Muscle of back (tissue), 3 donors: ENCODE measurements at regions not wholly inside any gene's neighbourhood (a gene's known extent, or its start where the extent isn't known, plus 50 kb on each side); places are given as distances from the start of the nearest gene placed in this dataset.

ENCODE experiments used
- DNase-seq, 3 donors: peaks; one replicate each; pipeline versions ENCODE4 v3.0.0 to v3.0.0-alpha.2; 2013

DNA sequence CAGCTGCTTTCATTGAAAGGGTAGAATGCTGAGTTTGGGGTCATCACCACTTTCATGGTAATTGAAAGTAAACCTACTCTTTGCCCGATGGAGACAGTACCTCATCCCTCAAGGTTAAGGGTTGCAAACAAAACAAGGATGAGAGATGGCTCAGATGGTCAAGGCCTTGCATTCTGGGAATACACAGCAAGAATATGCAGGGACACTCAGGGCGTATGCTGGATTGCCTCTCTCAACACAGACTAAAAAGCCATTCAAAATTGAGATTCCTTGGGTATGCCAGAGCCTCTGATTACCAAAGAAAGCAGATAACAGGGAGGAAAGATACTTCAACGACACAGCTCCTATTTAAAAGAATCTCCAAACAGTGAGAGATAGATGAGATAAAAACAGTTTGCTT lies 310.4 kb downstream of the ARAP2 start:
- DNase-seq: peak in 1 of 3 donors; percentile 3

DNA sequence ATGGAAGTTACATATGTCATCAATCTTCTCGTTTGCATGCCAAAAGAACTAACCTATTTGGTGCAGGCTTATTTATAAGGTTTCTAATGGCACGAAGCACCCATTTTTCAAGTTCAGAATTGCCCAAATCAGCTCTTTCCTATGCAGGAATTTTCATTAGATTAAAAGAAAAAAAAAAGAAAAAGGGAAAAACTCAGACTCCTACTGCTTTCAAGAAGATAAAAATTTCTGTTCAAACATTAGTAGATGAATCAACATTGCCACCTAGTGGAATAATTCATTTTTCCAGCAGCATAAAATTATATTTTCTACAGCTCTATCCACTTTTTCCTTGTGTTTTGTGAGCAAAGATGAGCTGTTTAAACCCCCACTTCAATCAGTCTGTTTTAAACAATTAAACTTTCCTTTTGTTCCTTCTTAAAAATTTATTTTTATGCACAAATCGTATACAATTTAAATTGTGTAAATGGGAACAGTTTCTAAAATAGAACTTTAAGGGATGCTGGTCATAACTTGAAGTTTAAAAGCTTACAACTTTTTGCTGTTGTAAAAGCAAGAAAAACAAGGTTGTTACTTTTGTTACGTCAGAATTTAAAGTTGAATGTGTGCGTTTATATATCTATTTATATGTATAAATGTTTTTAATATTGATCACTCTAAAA lies 309.9 kb downstream of the ARAP2 start:
- peak; percentile 38 to 71 (median 55) for DNase-seq

DNA sequence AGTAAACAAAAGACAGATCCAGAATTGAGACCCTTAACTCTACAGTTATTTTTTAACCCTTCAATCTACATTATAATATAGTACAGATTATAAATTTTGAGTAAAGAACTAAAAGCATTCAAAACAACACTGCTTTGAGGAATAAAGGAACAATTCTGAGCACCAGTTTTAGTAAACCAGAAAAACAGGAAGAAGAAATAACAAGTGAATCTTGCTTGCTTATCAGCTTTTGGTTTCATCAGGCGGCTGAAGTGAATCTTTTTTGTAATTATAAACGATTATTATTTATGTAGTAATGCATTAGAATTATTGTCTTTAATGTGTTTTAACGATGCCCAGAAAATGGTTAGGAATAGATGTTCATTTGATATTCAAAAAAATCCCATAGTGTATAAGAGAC lies 305.4 kb downstream of the ARAP2 start:
- DNase-seq: no peak

DNA sequence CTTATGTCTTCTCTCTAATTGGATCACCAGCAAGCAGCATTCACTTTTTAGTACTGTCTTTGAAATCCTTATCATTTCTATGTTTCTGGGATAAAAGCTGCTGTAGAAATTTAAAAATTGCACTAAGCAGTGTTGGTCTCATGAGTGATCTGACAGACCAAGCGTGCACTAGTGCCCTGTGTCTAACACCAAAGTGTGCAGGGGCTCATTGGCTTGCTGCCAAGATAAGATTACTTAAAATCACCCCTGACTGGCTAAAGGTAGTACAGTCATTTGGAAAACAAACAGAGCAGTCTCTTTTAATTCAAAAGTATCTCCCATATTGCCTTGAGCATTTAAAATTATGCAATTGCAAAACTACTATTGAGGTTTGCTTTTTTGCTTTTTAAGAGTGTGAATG lies 304.6 kb downstream of the ARAP2 start:
- DNase-seq: no peak

DNA sequence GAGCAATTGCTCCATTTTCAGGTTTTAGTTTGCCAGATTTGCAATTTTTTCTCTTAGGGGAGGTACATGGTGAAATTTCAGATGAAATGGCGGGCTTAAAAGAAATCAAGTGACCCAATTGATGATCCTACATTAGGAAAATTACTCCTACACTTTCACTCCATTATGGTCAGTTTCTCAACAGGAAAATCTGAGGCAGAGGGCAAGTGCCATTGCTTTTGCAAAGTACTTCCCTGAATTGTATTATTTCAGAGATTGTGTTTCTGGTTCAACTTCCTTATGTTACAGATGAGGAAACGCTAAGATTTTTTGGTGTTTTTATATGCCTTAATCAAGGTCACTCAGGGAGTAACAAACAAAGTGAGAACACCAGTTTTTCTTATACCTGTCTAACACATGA lies 302.2 kb downstream of the ARAP2 start:
- DNase-seq: no peak

DNA sequence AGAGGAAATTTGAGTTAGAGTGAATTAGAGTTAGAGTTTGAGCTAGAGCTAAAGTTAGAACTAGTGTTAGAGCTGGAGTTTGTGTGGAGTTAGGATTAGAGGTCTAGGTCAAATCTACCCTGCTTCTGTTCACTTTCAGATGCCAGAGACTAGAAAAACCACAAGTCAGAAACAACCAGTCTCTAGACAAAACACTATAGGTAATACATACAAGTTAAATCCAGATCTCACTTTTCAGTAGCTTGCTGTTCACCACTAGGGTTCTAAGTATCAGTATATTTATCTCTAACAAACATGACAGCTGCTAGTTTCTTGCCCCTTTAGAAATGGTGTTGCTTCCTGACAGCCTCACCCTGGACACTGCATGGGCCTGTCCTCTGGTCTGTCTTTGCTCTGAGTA lies 300.7 kb downstream of the ARAP2 start:
- DNase-seq: no peak

DNA sequence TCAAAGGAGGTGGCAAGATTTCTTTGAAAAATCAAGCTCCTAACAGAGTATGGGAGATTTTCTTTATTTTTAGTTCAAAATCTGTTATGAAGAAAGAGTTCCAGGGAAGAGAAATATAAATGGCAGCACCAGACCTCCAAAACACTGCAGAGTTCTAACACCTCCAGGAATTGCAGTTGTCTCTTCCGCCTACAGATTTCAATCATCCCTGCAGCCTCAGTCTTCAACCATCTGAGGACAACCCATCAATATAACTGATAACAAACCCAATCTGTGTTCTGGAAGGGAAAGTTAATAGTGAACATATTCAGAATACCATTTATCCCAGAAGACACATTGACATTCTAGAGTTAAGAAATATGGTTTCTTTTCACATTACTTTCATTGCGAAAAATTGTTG lies 296.1 kb downstream of the ARAP2 start:
- no peak for DNase-seq

DNA sequence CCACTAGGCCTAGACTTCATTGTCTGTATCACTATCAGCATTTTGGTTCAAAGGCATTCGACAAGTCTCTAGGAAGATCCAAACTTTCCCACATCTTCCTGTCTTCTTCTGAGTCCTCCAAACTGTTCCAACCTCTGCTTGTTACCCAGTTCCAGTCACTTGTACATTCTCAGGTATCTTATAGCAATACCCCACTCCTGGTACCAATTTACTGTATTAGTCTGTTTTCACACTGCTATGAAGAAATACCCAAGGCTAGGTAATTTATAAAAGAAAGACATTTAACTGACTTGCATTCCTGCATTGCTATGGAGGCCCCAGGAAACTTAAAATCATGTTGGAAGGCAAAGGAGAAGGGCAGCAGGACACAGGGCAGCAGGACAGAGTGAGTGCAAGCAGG lies 293.9 kb downstream of the ARAP2 start:
- no peak for DNase-seq

DNA sequence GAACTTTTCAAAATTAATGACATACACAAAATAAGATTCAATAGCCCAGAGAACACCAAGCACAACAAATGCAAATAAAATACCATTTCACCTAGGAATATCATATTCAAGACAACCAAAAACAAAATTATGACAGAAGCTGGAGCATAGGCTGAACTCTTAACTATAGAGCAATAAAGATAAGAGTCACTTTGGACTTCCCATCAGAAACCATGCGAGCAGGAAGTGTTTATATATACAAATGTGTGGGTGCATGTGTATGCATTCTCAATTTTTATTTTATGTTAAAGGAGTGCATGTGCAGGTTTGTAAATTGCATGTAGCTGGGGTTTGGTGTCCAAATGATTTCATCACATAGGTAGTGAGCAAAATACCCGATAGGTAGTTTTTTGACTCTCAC lies 291.6 kb downstream of the ARAP2 start:
- no peak for DNase-seq

DNA sequence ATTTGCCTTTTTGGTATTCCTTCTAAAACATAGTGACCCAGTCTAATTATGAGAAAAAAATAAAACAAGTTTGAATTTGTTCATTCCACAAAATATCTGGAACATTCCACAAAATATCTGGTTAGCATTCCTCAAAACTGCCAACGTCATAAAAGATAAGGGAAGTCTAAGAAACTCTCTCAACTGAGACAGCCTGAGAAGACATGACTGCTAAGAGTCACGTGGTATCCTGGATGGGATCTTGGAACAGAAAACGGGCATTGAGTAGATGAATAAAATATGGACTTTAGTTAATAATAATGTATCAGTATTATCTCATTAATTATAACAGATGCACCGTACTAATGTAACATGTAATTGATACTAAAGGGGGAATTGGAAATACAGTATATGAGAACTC lies 280.9 kb downstream of the ARAP2 start:
- no peak for DNase-seq

DNA sequence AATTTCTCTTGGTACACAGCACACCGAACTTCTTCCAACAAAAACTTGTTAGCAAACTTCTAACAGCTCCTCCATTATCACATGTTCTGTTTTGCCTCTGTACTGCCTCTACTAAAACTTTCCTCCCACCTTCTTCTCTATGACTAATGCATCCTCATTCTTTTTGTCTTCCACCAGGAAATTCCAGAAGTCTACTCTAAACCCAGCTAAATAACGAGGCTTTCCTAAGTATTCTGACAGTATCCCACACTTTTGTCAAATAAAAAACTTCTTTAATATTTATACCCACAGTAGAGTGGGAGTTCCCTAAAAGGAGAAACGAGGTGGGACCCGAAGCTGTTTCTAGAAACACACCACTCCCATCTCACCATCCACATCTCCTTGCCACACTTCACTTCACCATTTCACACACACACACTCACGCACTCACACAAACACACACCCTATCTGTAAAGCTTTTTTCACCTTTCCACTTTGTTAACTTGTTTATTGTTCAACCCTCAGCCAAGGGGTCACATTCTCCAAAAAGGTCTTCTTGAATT lies 280.3 kb downstream of the ARAP2 start:
- DNase-seq: peak in 1 of 3 donors; percentile 0

DNA sequence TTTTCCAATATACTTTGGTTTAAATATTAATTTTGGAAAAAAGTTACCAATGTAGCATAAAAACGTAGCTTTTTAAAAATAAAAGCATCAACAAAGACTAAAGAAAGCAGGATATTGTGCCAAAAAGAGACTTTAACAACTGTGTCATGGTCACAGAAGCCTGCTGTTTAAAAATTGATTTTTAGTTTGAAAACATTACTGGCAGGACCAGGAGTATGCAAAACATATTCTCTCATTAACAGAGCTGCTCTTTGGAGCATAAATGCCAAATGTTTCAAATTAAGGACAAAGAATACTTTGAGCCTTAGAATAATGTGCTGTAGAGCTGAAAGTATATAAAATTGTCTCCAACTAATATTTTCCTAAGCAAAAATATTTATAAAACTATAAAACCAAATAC lies 279.0 kb downstream of the ARAP2 start:
- DNase-seq: no peak

DNA sequence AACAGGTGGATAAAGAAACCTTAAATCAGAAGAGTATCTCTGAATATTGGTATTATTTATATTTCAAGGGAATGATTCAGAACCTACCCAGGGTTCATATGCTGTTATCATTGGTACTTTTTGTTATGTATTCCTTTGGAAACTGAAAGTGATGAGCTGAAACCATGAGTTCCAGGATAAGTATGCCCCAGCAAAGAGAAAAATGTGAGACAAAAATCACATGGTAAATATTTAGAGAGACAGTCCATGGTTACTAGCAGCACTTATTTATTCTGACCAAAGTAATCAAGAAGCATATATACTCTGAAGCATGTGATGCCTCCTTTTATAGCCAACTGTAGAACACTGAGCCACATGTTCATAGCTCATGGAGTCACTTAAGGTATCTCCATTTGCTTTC lies 277.7 kb downstream of the ARAP2 start:
- DNase-seq: no peak

DNA sequence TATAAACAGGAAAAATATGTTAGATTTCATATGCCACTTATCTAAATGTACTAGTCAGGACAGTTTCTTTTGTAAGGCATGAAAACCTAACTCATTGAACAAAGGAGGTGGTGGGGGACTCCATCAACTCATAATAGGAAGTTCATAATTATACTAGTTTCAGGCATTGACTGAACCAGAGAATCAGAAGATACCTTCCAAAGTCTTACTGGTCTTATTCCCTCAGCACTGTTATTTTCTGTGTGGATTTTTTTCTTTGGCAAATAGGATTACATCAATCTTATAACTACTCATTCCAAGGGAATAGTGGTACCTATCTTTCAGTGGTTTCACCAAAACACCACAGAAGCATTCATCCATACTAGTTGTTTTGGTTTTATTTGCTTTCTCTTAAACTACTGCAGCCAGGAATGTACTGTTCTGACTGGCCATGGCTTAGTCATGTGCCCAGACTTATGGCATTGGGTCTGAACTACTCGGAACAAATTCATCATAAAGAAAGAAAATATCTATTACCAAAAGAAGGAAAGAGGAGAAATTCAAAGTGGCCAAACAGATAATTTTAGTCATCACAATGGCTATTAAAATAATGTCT lies 273.9 kb downstream of the ARAP2 start:
- DNase-seq: no peak

DNA sequence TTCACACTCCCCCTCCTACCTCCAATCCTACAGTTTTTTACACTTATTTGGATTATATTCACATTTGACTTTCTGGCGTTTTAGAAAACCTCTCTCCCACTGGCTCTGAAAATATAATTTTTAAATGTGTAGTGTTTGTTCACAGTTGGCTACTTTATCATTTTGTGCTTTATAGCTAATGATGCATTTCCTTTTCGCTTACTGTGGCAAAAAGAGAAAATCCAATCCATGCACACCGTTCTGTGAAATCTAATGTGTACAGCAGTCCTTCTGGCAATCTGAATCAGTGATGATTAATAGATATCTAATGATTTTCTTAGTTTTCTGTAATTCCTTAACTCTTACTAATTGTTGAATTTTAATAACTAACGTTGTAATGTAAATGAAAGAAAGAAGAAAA lies 271.5 kb downstream of the ARAP2 start:
- DNase-seq: no peak

DNA sequence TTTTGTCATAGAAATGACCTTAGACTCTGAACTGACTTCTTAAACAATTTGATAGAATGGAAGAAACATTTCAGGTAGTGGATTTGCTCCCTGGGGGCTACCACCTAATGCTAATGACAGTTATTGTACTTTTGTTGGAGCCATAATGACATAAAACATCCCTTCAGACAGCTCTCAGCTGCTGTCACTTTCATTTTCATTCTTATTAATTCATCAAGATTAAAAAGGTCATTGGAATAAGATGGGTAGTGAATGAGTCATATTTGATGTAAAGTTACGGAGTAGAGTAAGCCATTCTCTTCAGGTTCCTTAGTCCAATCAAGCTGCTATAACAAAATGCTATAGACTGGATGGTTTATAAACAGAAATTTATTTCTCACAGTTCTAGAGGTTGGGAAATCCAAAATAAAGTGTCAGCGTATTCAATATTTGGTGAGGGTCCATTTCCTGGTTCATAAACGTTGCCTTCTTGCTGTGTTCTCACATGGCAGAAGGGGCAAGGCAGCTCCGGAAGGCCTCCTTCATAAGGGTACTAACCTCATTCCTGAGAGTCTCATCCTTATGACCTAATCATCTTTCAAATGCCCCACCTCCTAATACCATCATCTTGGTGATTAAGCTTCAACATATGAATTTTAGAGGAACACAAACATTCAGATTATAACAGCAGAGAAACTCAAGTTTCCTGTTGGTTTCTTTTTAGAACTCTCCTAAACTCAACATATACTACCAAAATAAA lies 268.5 kb downstream of the ARAP2 start:
- no peak for DNase-seq

DNA sequence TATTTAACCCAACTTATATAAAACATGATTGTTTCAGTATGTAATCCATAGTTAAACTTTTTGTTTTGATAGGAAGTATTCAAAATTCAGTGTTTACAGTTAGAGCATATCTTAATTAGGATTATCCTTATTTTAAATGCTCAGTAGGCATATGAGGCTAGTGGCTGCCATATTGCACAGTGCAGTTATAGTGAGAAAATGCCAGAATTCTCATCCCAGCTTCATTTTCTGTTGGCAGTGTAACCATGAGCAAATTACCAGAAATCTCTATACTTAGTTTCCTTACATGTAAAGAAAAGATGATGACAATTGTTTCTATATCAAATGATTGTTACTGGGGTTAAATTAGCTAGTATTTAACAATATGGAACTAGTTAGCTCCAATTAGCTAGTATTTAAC lies 265.8 kb downstream of the ARAP2 start:
- no peak for DNase-seq

DNA sequence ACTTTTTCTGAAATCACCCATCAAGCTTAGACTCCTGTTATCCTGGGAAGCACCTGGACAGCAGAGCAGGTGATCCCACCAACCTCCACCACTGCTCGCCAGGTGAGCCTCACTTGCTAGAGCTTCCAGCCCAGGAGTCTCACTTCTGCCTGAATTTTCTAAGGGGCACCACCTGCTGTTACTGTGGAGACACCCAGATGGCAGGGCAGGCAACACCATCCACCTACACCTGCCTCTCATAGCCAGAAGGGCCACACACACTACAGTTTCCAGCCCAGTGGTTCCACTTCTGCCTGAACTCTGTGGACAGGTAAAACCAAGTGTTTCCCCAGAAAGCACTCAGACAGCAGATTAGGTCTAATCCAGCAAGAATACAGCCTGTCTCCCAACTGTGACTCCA lies 262.0 kb downstream of the ARAP2 start:
- no peak for DNase-seq

DNA sequence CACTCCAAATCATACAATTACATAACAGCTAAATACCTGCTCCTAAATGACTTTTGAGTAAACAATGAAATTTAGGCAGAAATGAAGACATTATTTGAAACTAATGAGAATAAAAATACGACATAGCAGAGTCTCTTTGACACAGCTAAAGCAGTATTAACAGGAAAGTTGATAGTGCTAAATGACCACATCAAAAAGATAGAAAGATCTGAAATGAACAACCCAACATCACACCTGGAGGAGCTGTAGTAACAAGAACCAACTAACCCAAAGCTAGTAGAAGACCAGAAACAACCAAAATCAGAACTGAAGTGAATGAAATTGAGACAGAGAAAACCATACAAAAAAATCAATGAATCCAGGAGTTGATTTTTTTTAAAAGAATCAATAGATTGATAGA lies 257.8 kb downstream of the ARAP2 start:
- no peak for DNase-seq

DNA sequence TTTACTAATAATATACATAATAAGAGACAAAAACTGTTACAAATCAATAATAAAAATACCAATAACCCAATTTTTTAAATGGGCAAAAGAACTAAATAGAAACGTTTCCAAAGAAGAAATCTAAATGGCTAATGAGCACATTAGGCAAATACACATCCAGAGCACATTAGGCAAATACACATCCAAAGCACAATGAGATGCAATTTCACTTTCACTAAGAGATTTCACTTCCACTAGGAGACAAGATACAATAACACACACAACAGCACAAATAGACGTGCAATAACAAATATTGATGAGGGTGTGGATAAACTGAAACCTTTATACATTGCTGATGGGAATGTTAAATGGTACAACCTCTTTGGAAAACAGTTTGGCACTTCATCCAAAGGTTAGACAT lies 250.7 kb downstream of the ARAP2 start:
- DNase-seq: no peak

DNA sequence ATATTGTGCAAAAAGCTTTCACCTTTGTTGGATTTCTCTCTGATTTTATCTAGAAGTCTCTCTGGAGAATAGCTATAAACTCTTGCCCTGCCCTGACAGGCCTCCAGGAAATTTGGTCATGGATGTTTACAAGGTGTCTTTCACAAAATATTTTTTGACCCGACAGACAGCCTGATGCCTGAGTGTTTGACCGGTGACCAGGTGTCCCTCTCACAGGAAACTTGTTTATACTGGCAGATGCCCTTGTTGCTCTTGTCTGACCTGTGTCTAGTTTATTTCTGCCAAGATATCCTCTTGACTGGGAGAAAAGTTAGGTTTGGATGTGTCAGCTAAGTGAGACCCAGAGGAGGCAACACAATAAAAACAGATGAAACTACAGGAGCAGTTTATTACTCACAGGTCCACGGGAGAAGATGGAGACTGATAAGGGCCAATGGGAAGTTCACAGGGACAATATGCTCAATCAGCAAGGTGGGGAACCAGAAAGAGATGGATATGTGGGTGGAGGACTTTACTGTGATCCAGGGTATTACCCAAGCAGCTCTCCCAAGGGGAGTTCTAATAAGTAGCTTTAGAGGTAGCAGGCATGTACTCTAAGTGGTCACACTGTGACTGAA lies 243.3 kb downstream of the ARAP2 start:
- DNase-seq: no peak

DNA sequence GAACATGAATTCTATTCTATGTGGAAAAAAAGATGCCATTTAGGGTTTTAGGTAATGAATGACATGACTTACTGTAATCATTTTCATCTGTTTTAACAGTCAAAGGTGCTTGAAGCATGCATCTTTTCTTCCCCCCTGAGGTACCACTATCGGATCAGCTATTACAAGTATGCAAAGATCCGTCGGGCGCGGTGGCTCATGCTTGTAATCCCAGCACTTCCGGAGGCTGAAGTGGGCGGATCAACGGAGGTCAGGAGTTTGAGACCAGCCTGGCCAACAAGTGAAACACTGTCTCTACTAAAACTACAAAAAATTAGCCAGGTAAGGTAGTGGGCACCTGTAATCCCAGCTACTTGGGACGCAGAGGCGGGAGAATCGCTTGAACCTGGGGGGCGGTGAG lies 241.3 kb downstream of the ARAP2 start:
- DNase-seq: no peak
